HCT116 (cell line): ENCODE measurements at regions not wholly inside any gene's neighbourhood (a gene's known extent, or its start where the extent isn't known, plus 50 kb on each side); places are given as distances from the start of the nearest gene placed in this dataset.

Source experiments
- ATAC-seq: fragments of 200-7000 bp; cut with Tn5 transposase; 2 replicates; pipeline ENCODE4 v1.9.1; 2020; ENCODE audit warnings: mild to moderate bottlenecking, moderate library complexity
- BruUV-seq: library from RNA; stranded (reverse); fragments of 400-500 nt; replicated peaks from 2 replicates; lab custom pipeline; 2021; lab: Mats Ljungman, UMichigan
- CTCF ChIA-PET: fragments of 300-600 bp; sonication (Branson Sonifier 250); formaldehyde crosslinking; loops from one replicate; lab custom pipeline; 2021; ENCODE audit warnings: antibody characterized with exemption; lab: Charles Lee
- POLR2A ChIA-PET: fragments of 300-600, 350-600 bp; sonication (Branson Sonifier 250); formaldehyde crosslinking; loops from one replicate; lab custom pipeline; 2021; ENCODE audit warnings: antibody characterized with exemption; lab: Charles Lee
- RAD21 ChIA-PET, 2 experiments: fragments of 300-600 bp; sonication (Branson Sonifier 250); formaldehyde crosslinking; loops; one replicate each; lab custom pipeline; 2023; ENCODE audit warnings: low total read pairs in 2 of 2; ENCODE audit not compliant: uncharacterized antibody in 2 of 2, unreplicated experiment in 2 of 2, low non-redundant PET in 1 of 2; lab: Charles Lee
- DNase-seq: peaks from one replicate; pipeline ENCODE4 v3.0.0-alpha.2; 2010; ENCODE audit warnings: low read depth, low spot score
- H2AFZ ChIP-seq: fragments of 200-600 bp; shearing (Covaris generic), sonication (generic); 2 replicates; pipeline ENCODE4 v1.6.1; 2017; ENCODE audit warnings: low read depth, mixed run types, mixed read lengths, antibody characterized with exemption, low read length; ENCODE audit not compliant: poor library complexity, severe bottlenecking
- H3K27ac ChIP-seq: 2 replicates; pipeline ENCODE4 v1.5.1; 2012; ENCODE audit warnings: low read depth, low read length
- H3K27me3 ChIP-seq: fragments of 200-600 bp; sonication (generic); 2 replicates; pipeline ENCODE4 v1.6.1; 2016; ENCODE audit warnings: mixed run types, low read length, mixed read lengths; ENCODE audit not compliant: insufficient read depth
- H3K36me3 ChIP-seq, 2 experiments: fragments of 200-500 bp in 1 of 2; fragments of 200-600 bp in 1 of 2; sonication (Bioruptor generic) in 1 of 2; sonication (generic) in 1 of 2; 2 replicates each; pipeline versions ENCODE4 v1.5.1 to v1.6.1; 2014 to 2016; ENCODE audit warnings: low read length in 2 of 2, inconsistent platforms in 1 of 2, mixed read lengths in 1 of 2, mixed run types in 1 of 2; ENCODE audit not compliant: insufficient read depth in 2 of 2, control insufficient read depth in 1 of 2
- H3K4me1 ChIP-seq, 2 experiments: fragments of 200-600 bp in 1 of 2; sonication (generic) in 1 of 2; 2 replicates each; pipeline versions ENCODE4 v1.5.1 to v1.6.1; 2012 to 2017; ENCODE audit warnings: low read length in 2 of 2, inconsistent platforms in 1 of 2, mild to moderate bottlenecking in 1 of 2, mixed read lengths in 1 of 2, mixed run types in 1 of 2, moderate library complexity in 1 of 2; ENCODE audit not compliant: insufficient read depth in 2 of 2, control insufficient read depth in 1 of 2
- H3K4me2 ChIP-seq: fragments of 200-600 bp; sonication (generic); 2 replicates; pipeline ENCODE4 v1.6.1; 2017; ENCODE audit warnings: mixed run types, low read length, mixed read lengths
- H3K4me3 ChIP-seq, 2 experiments: fragments of 200-600 bp in 1 of 2; sonication (generic) in 1 of 2; replicated peaks in 1 of 2; 2 replicates each; pipeline ENCODE4 v1.5.1; 2011 to 2016; ENCODE audit warnings: low read length in 2 of 2, control low read depth in 1 of 2, low read depth in 1 of 2, mild to moderate bottlenecking in 1 of 2, mixed read lengths in 1 of 2, mixed run types in 1 of 2
- H3K79me2 ChIP-seq: fragments of 200-600 bp; sonication (generic); 2 replicates; pipeline ENCODE4 v1.6.1; 2017; ENCODE audit warnings: mild to moderate bottlenecking, mixed run types, low read length, moderate library complexity, mixed read lengths; ENCODE audit not compliant: insufficient read depth
- H3K9ac ChIP-seq: fragments of 200-600 bp; sonication (generic); 2 replicates; pipeline ENCODE4 v1.6.1; 2016; ENCODE audit warnings: low read length, mixed read lengths
- H3K9me2 ChIP-seq: fragments of 200-600 bp; sonication (generic), shearing (Covaris generic); 2 replicates; pipeline ENCODE4 v1.6.1; 2017; ENCODE audit warnings: mixed run types, mild to moderate bottlenecking, moderate library complexity; ENCODE audit not compliant: insufficient read depth
- H3K9me3 ChIP-seq, 2 experiments: fragments of 200-500 bp in 1 of 2; fragments of 200-600 bp in 1 of 2; sonication (Bioruptor generic) in 1 of 2; sonication (generic) in 1 of 2; 2 replicates each; pipeline ENCODE4 v1.6.1; 2014 to 2017; ENCODE audit warnings: low read length in 2 of 2, mixed read lengths in 2 of 2, inconsistent platforms in 1 of 2, low read depth in 1 of 2, mild to moderate bottlenecking in 1 of 2, mixed run types in 1 of 2, moderate library complexity in 1 of 2; ENCODE audit not compliant: control insufficient read depth in 1 of 2, insufficient read depth in 1 of 2
- H4K20me1 ChIP-seq: fragments of 200-600 bp; sonication (generic), shearing (Covaris generic); 2 replicates; pipeline ENCODE4 v1.6.1; 2017; ENCODE audit warnings: mixed run types, mild to moderate bottlenecking, moderate library complexity; ENCODE audit not compliant: insufficient read depth
- CBX3 ChIP-seq: IDR thresholded peaks from 2 replicates; pipeline ENCODE4 v1.6.1; 2012; ENCODE audit warnings: low read depth
- ELF1 ChIP-seq: IDR thresholded peaks from 2 replicates; pipeline ENCODE4 v1.6.1; 2012; ENCODE audit warnings: low read depth, borderline replicate concordance
- EZH2 ChIP-seq: fragments of 200-600 bp; sonication (generic); IDR thresholded peaks from 2 replicates; pipeline ENCODE4 v1.6.1; 2017; ENCODE audit warnings: antibody characterized with exemption, mixed run types
- FOSL1 ChIP-seq: IDR thresholded peaks from 2 replicates; pipeline ENCODE4 v1.6.1; 2012; ENCODE audit warnings: low read depth
- JUND ChIP-seq: IDR thresholded peaks from 2 replicates; pipeline ENCODE4 v1.6.1; 2012
- MAX ChIP-seq: IDR thresholded peaks from 2 replicates; pipeline ENCODE4 v1.6.1; 2012
- POLR2A ChIP-seq: IDR thresholded peaks from 2 replicates; pipeline ENCODE4 v1.7.0; 2011; ENCODE audit warnings: borderline replicate concordance; ENCODE audit not compliant: insufficient read depth, insufficient read length; ENCODE audit errors: extremely low read depth
- RAD21 ChIP-seq: IDR thresholded peaks from 2 replicates; pipeline ENCODE4 v1.6.1; 2012; ENCODE audit warnings: low read depth, mild to moderate bottlenecking
- SIN3A ChIP-seq: IDR thresholded peaks from 2 replicates; pipeline ENCODE4 v1.6.1; 2012; ENCODE audit warnings: low read depth
- SP1 ChIP-seq: IDR thresholded peaks from 2 replicates; pipeline ENCODE4 v1.6.1; 2012; ENCODE audit warnings: low read depth
- YY1 ChIP-seq: IDR thresholded peaks from 2 replicates; pipeline ENCODE4 v1.6.1; 2011; ENCODE audit warnings: low read length, low read depth, moderate library complexity, mild to moderate bottlenecking; ENCODE audit not compliant: insufficient replicate concordance; ENCODE audit errors: extremely low read depth
- ZBTB33 ChIP-seq: IDR thresholded peaks from 2 replicates; pipeline ENCODE4 v1.6.1; 2011; ENCODE audit warnings: mild to moderate bottlenecking, low read length, moderate library complexity; ENCODE audit not compliant: insufficient replicate concordance; ENCODE audit errors: extremely low read depth
- ZNF274 ChIP-seq: fragments of 200-500 bp; sonication (Bioruptor generic); IDR thresholded peaks from 2 replicates; pipeline ENCODE4 v1.6.1; 2014; ENCODE audit warnings: mild to moderate bottlenecking, low read depth, low read length, inconsistent platforms
- intact Hi-C: fragments of 100-400 bp; cut with micrococcal nuclease; formaldehyde crosslinking; loops from 2 replicates; pipeline ENCODE4 v1.10.0; 2022

- ChIA-PET CTCF (no interaction called here), POLR2A (interaction anchor here (1.2 kb wide), 1 partner anchor 17 kb away, joined by 4 read pairs; no protein-coding TSS in a partner anchor), RAD21 (no interaction called here)
- Histone ChIP-seq H3K9me2 (no peaks in the 10 kb centered on the region), H3K4me1 (peaks cover 5 to 23% of the 10 kb centered on the region in 2 experiments; a peak in 3 of 4 replicates), H3K4me3 (no peak overlapping the region), H2AFZ (no peak overlapping the region), H3K27me3 (no peaks in the 10 kb centered on the region), H3K9ac (no peak overlapping the region), H3K27ac (no peak overlapping the region), H4K20me1 (no peaks in the 10 kb centered on the region), H3K36me3 (no peaks in the 10 kb centered on the region), H3K9me3 (no peaks in the 10 kb centered on the region), H3K79me2 (no peaks in the 10 kb centered on the region), H3K4me2 (no peak overlapping the region)
- no peak for DNase-seq
- intact Hi-C loops = no loop called here
- ATAC-seq = no peak
- TF ChIP-seq POLR2A (no peak), YY1 (no peak), ZBTB33 (no peak), EZH2 (no peak), MAX (no peak), CBX3 (no peak), ELF1 (no peak), FOSL1 (no peak), RAD21 (no peak), SIN3A (no peak), JUND (no peak), SP1 (no peak), ZNF274 (no peak)
- no TSS peak for BruUV-seq
Measured at GRCh38 chr2:200749631-200750322, 61.9 kb upstream of the BZW1 start.
